ENCODE measurements at regions not wholly inside any gene's neighbourhood (a gene's known extent, or its start where the extent isn't known, plus 50 kb on each side); places are given as distances from the start of the nearest gene placed in this dataset.

DNA sequence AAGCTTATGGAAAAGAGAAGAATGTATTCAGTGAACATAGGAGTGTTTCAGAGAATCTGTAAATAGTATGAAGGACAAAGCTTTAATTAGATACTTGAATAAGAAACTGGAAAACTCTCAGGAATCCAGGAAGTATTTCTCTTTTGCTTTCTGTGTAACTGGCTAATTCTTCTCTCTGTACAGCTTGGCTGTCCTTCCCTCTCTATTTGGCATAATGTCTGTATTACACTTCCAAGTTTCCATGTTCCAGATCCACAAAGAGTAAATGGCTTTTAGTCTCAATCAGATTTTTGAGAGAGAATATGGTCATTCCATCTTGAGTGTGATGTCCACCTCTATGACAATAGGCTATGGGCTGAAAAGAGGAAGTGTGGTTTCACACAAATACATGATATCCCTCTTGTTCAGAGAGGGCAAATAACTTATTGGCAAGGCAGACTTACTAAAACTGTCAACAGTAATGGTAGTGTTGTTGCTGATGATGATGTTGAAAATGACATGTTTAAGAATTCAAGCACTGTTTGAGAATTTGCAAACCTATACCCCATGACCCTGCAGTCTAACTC is 129.2 kb upstream of the ERBB4 start:
- ChIA-PET CTCF (interaction anchor here (1.3 kb wide), 1 partner anchor 16 kb away, joined by 3 read pairs; no protein-coding TSS in a partner anchor), POLR2A (no interaction called here)
- intact Hi-C loops (cut with micrococcal nuclease), result no loop called here
- BruUV-seq (replicated peaks), result no TSS peak
- no peak overlapping the region for H2AFZ ChIP-seq (ENCODE audit: low read depth, low read length)
- TF ChIP-seq MYC (IDR thresholded peaks at IDR 0.05; ENCODE audit: low read depth, low read length), result no peak
- TF ChIP-seq FOS (IDR thresholded peaks at IDR 0.05; ENCODE audit: borderline replicate concordance, insufficient read depth, low read length), result no peak
- no peak for TF ChIP-seq POLR2AphosphoS5 (IDR thresholded peaks at IDR 0.05; ENCODE audit: insufficient read depth, low read depth, low read length)
- TF ChIP-seq, protein P1, sequence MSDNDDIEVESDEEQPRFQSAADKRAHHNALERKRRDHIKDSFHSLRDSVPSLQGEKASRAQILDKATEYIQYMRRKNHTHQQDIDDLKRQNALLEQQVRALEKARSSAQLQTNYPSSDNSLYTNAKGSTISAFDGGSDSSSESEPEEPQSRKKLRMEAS (IDR thresholded peaks at IDR 0.05; ENCODE audit: insufficient read depth, insufficient read length), result no peak
- no peak for TF ChIP-seq POLR2A (IDR thresholded peaks at IDR 0.05; ENCODE audit: low read depth, low read length)
- TF ChIP-seq, protein P2, sequence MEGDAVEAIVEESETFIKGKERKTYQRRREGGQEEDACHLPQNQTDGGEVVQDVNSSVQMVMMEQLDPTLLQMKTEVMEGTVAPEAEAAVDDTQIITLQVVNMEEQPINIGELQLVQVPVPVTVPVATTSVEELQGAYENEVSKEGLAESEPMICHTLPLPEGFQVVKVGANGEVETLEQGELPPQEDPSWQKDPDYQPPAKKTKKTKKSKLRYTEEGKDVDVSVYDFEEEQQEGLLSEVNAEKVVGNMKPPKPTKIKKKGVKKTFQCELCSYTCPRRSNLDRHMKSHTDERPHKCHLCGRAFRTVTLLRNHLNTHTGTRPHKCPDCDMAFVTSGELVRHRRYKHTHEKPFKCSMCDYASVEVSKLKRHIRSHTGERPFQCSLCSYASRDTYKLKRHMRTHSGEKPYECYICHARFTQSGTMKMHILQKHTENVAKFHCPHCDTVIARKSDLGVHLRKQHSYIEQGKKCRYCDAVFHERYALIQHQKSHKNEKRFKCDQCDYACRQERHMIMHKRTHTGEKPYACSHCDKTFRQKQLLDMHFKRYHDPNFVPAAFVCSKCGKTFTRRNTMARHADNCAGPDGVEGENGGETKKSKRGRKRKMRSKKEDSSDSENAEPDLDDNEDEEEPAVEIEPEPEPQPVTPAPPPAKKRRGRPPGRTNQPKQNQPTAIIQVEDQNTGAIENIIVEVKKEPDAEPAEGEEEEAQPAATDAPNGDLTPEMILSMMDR (IDR thresholded peaks at IDR 0.05; ENCODE audit: extremely low read depth in 1 of 2, insufficient read depth in 1 of 2, low read depth in 1 of 2, low read length in 2 of 2), result no peak
- no peak for TF ChIP-seq EZH2 (IDR thresholded peaks at IDR 0.05; ENCODE audit: borderline replicate concordance, low read depth, low read length, severe bottlenecking)
- no peak for TF ChIP-seq JUN (IDR thresholded peaks at IDR 0.05; ENCODE audit: borderline replicate concordance, insufficient read depth, insufficient read length, low read depth)
- no peak for TF ChIP-seq GATA2 (IDR thresholded peaks at IDR 0.05; ENCODE audit: insufficient read depth, insufficient read length, low read depth, low read length)
- no peaks in the 10 kb centered on the region for H4K20me1 ChIP-seq (replicated peaks; ENCODE audit: control insufficient read depth, extremely low read depth, insufficient read depth, low read length)
- no peak for DNase-seq (ENCODE audit: low read depth, low spot score)
- no peak for FAIRE-seq
- no peaks in the 10 kb centered on the region for H3K4me1 ChIP-seq (ENCODE audit: control insufficient read depth, extremely low read depth, insufficient read depth, low read length)
- no peaks in the 10 kb centered on the region for H3K9me3 ChIP-seq (replicated peaks; ENCODE audit: control insufficient read depth, insufficient read depth, low read length)
- no peaks in the 10 kb centered on the region for H3K79me2 ChIP-seq (ENCODE audit: control insufficient read depth, insufficient read depth, low read length)
- H3K27ac ChIP-seq (ENCODE audit: insufficient read depth, low read depth, low read length), result no peak overlapping the region
- H3K9me1 ChIP-seq (replicated peaks; ENCODE audit: control insufficient read depth, extremely low read depth, insufficient read depth, low read length), result no peaks in the 10 kb centered on the region
- H3K27me3 ChIP-seq (ENCODE audit: control insufficient read depth in 2 of 2, insufficient read depth in 2 of 2, low read length in 2 of 2), result no peaks in the 10 kb centered on the region
- H3K4me2 ChIP-seq (ENCODE audit: insufficient read depth, low read length), result no peak overlapping the region
- H3K9ac ChIP-seq (replicated peaks; ENCODE audit: extremely low read depth, insufficient read depth, low read length), result no peak overlapping the region
- dilution Hi-C loops (cut with MboI; ENCODE audit: extremely low pct_ligation_motif_present, low sequenced_read_pairs), result no loop called here
- no peak overlapping the region for H3K4me3 ChIP-seq (replicated peaks in 1 of 3; ENCODE audit: insufficient read depth in 1 of 3, low read depth in 1 of 3, low read length in 3 of 3)
- no peaks in the 10 kb centered on the region for H3K36me3 ChIP-seq (ENCODE audit: control insufficient read depth in 2 of 2, extremely low read depth in 1 of 2, insufficient read depth in 2 of 2, low read length in 2 of 2)
